ENCODE measurements at regions not wholly inside any gene's neighbourhood (a gene's known extent, or its start where the extent isn't known, plus 50 kb on each side); places are given as distances from the start of the nearest gene placed in this dataset.
A peak's percentile ranks its signal among the peaks of the same experiment; 100 is the strongest.
"Not testable (repeated sequence)": the region's sequence is repeated elsewhere in the genome, so short reads cannot be mapped to it uniquely, and the experiment has no call there.

DNA sequence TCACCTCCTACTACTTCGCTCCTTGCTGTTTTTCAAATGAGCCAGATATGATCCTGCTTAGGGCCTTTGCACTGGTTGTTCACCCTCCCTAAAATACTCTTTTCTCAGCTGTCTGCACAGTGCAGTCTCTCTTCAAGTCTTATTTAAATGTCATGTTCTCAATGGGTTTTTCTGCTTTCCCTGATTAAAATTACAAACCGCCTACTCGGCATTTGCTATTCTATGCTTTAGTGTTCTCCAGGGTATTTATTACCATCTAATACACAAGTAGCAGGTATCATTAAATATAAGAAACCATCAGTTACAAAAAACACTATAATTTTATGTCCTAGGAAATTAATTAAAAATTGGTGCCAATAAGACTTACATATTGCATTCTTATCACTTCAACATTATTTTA lies 108.0 kb upstream of the TMTC1 start:
- 61% methylated on average over 3 of the region's 3 CpGs for WGBS
- H3K27me3 ChIP-seq (ENCODE audit: insufficient read depth, low read length) = no peaks in the 10 kb centered on the region

DNA sequence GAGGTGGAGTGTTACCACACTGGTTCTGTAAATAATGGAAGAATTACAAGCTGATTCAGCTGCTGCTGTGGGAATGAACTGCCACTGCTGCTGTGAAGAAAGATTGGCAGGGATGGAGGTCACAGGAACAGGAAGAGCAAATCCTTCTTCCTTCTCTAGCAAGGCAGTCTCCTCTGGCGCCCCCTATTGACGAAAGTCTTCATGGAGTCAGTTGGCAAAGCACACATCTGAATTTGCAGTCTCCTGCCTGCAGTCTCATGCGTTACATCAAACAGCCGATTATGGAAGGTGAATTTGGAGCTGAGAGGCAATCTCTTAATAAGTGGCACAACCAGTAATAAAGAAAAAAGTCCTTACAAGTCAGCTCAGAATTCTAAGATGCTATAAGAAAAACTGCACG lies 106.0 kb upstream of the TMTC1 start:
- H3K27ac ChIP-seq (ENCODE audit: low read depth, low read length) = no peak overlapping the region
- H3K9me3 ChIP-seq (ENCODE audit: insufficient read depth, low read depth, low read length) = peaks cover 11% of the 10 kb centered on the region
- no peak overlapping the region for H3K4me3 ChIP-seq (ENCODE audit: low read length)
- no peaks in the 10 kb centered on the region for H3K27me3 ChIP-seq (ENCODE audit: insufficient read depth, low read length)
- no peaks in the 10 kb centered on the region for H3K4me1 ChIP-seq (ENCODE audit: insufficient read depth, low read length)
- WGBS = 61% methylated on average over 5 of the region's 5 CpGs
- no peaks in the 10 kb centered on the region for H3K36me3 ChIP-seq (ENCODE audit: insufficient read depth, low read length)
- no peak overlapping the region for H3K9ac ChIP-seq (ENCODE audit: low read depth, low read length)

More for the DNA sequence above, 108.0 kb upstream of the TMTC1 start:
- Histone ChIP-seq H3K36me3 (ENCODE audit: insufficient read depth, low read length) (no peaks in the 10 kb centered on the region), H3K9ac (ENCODE audit: low read depth, low read length) (no peak overlapping the region), H3K27ac (ENCODE audit: low read depth, low read length) (no peak overlapping the region), H3K4me1 (ENCODE audit: insufficient read depth, low read length) (no peaks in the 10 kb centered on the region; the same call in 1 of the 2 replicates), H3K9me3 (ENCODE audit: insufficient read depth, low read depth, low read length) (no peaks in the 10 kb centered on the region), H3K4me3 (ENCODE audit: low read length) (no peak overlapping the region)

DNA sequence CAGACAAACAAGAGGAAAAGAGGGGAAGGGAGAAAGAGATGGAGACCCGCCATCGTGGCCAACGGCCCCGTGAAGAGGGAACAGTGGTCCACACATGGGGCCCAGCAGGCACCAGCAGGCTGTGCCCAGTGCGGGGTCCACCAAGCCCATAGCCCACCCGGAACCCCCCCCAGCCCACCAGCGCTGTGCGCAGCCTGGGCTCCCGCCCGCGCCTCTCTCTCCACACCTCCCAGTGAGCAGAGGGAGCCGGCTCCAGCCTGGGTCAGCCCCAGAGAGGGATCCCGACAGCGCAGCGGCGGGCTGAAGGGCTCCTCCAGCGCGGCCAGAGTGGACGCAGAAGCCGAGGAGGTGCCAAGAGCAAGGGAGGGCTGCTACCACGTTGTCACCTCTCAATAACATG lies 105.0 kb upstream of the TMTC1 start:
- Histone ChIP-seq H3K27me3 (ENCODE audit: insufficient read depth, low read length) (no peaks in the 10 kb centered on the region), H3K27ac (ENCODE audit: low read depth, low read length) (no peak overlapping the region), H3K36me3 (ENCODE audit: insufficient read depth, low read length) (no peaks in the 10 kb centered on the region), H3K4me3 (ENCODE audit: low read length) (no peak overlapping the region), H3K9ac (ENCODE audit: low read depth, low read length) (no peak overlapping the region), H3K9me3 (ENCODE audit: insufficient read depth, low read depth, low read length) (peaks cover 20% of the 10 kb centered on the region), H3K4me1 (ENCODE audit: insufficient read depth, low read length) (no peaks in the 10 kb centered on the region)
- whole genome bisulfite sequencing = 98% methylated on average over 21 of the region's 21 CpGs

DNA sequence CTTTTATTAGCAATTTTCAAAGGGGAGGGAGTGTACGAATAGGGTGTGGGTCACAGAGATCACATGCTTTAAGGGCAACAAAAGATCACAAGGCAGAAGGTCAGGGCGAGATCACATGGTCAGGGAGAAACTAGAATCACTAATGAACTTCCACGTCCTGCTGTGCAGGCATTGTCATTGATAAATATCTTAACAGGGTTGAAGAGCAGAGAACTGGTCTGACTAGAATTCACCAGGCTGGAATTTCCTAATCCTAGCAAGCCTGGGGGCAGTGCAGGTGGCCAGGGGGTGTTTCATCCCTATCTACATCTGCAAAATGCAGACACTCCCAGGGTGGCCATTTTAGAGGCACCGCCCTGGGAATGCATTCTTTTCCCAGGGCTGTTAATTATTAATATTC lies 101.2 kb upstream of the TMTC1 start:
- 53% methylated on average over 4 of the region's 4 CpGs for WGBS
- not testable (repeated sequence) for H3K36me3 ChIP-seq (ENCODE audit: insufficient read depth, low read length); H3K4me3 ChIP-seq (ENCODE audit: low read length); H3K9ac ChIP-seq (ENCODE audit: low read depth, low read length); H3K4me1 ChIP-seq (ENCODE audit: insufficient read depth, low read length); H3K27me3 ChIP-seq (ENCODE audit: insufficient read depth, low read length)
- Histone ChIP-seq H3K27ac (ENCODE audit: low read depth, low read length) (peak overlapping the region; percentile 76; the same call in 1 of the 2 replicates), H3K9me3 (ENCODE audit: insufficient read depth, low read depth, low read length) (peaks cover 28% of the 10 kb centered on the region)

DNA sequence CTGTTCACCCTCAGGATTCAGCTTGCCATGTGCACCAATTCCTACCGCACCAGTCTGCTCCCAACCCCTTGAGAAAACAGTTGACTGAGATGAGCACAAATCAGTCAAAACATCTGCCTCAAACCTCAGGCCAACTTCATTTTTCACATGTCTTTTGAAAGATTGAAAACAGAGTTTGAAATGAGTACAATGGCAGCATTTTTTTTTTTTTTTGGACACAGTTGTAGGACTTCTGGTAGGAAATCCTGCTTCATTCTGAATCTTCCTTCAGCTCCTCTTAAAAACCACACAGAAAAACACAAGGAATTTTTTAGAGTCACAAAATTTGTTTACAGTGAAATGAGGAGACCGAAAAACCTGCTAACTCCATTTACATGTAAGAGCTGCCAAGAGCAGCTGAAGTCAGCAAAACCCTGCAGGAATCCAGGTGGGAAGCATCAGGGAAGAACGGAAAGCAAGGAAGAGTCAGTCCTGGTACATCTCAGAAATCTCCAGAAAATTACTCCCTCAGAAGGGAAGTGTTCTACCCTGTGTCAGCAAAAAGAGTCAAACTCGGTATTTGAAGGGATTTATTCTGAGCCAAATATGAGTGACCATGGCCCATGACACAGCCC lies 100.3 kb upstream of the TMTC1 start:
- no peak overlapping the region for H3K4me3 ChIP-seq (ENCODE audit: low read length)
- H3K36me3 ChIP-seq (ENCODE audit: insufficient read depth, low read length) = no peaks in the 10 kb centered on the region
- WGBS = 91% methylated on average over 4 of the region's 4 CpGs
- H3K27me3 ChIP-seq (ENCODE audit: insufficient read depth, low read length) = no peaks in the 10 kb centered on the region
- peaks cover 28% of the 10 kb centered on the region for H3K9me3 ChIP-seq (ENCODE audit: insufficient read depth, low read depth, low read length)
- peak overlapping the region; percentile 72; the same call in 1 of the 2 replicates for H3K27ac ChIP-seq (ENCODE audit: low read depth, low read length)
- peaks cover 8% of the 10 kb centered on the region for H3K4me1 ChIP-seq (ENCODE audit: insufficient read depth, low read length)
- H3K9ac ChIP-seq (ENCODE audit: low read depth, low read length) = no peak overlapping the region

DNA sequence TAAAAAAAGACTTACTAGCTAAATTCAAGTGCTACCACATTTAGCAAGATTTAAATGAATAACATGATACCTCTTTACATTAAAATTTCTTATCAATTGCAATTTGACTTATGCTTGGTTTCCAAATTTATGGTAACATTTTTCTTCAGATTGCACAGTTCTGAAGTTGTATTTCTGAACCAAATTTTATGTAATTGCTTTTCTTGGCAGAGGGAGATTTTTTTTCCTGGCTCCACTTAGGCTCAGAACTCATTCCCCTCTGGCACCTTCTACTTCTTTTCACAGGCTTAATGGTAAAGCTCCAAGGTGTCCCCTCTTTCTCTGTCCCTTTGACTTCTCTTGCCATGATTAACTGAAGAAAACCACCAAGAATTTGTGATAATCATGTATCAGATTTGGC lies 99.8 kb upstream of the TMTC1 start:
- no peaks in the 10 kb centered on the region for H3K27me3 ChIP-seq (ENCODE audit: insufficient read depth, low read length)
- H3K9ac ChIP-seq (ENCODE audit: low read depth, low read length) = no peak overlapping the region
- peaks cover 28% of the 10 kb centered on the region for H3K9me3 ChIP-seq (ENCODE audit: insufficient read depth, low read depth, low read length)
- no peak overlapping the region for H3K27ac ChIP-seq (ENCODE audit: low read depth, low read length)
- H3K4me3 ChIP-seq (ENCODE audit: low read length) = no peak overlapping the region
- no peaks in the 10 kb centered on the region for H3K36me3 ChIP-seq (ENCODE audit: insufficient read depth, low read length)
- H3K4me1 ChIP-seq (ENCODE audit: insufficient read depth, low read length) = peaks cover 8% of the 10 kb centered on the region

DNA sequence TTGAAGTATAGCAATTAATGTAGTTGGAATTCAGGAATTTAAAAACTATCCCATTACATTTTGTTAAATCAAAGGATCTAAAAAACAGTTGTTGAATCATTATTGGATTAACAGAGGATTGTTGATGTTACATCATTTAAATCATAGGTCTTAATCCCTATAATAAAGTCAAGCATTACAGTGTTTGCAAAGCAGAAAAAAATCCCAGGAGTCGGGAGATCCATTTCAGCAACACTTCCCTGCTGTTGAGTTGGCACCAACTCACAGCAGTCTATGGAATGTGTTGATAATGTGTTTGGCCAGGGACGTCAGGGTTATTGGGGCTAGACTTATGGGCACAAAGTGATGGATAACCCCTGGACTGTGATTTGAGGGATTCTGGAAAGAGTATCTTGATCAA lies 99.1 kb upstream of the TMTC1 start:
- H3K27me3 ChIP-seq (ENCODE audit: insufficient read depth, low read length) = no peaks in the 10 kb centered on the region
- no peak overlapping the region for H3K9ac ChIP-seq (ENCODE audit: low read depth, low read length)
- WGBS = 94% methylated on average over 2 of the region's 2 CpGs
- H3K4me1 ChIP-seq (ENCODE audit: insufficient read depth, low read length) = peaks cover 8% of the 10 kb centered on the region
- H3K36me3 ChIP-seq (ENCODE audit: insufficient read depth, low read length) = no peaks in the 10 kb centered on the region
- H3K27ac ChIP-seq (ENCODE audit: low read depth, low read length) = no peak overlapping the region
- peaks cover 28% of the 10 kb centered on the region for H3K9me3 ChIP-seq (ENCODE audit: insufficient read depth, low read depth, low read length)
- no peak overlapping the region for H3K4me3 ChIP-seq (ENCODE audit: low read length)

DNA sequence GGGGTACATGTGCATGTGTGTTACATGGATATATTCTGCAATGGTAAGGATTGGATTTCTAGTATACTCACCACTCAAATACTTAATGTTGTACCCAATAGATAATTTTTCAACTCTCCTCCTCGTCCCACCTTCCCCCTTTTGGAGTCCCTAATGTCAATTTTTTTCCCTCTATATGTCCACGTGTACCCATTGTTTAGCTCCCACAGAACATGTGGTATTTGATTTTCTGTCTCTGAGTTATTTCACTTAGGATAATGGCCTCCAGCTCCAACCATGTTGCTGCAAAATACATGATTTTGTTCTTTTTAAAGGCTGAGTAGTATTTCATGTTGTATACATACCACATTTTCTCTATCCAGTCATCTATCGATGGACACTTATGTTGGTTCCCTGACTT lies 97.2 kb upstream of the TMTC1 start:
- no peak overlapping the region for H3K9ac ChIP-seq (ENCODE audit: low read depth, low read length)
- H3K4me3 ChIP-seq (ENCODE audit: low read length) = no peak overlapping the region
- H3K4me1 ChIP-seq (ENCODE audit: insufficient read depth, low read length) = peaks cover 8% of the 10 kb centered on the region
- H3K9me3 ChIP-seq (ENCODE audit: insufficient read depth, low read depth, low read length) = peaks cover 31% of the 10 kb centered on the region
- H3K27ac ChIP-seq (ENCODE audit: low read depth, low read length) = no peak overlapping the region
- 98% methylated on average over 3 of the region's 3 CpGs for WGBS
- H3K36me3 ChIP-seq (ENCODE audit: insufficient read depth, low read length) = no peaks in the 10 kb centered on the region
- H3K27me3 ChIP-seq (ENCODE audit: insufficient read depth, low read length) = no peaks in the 10 kb centered on the region

DNA sequence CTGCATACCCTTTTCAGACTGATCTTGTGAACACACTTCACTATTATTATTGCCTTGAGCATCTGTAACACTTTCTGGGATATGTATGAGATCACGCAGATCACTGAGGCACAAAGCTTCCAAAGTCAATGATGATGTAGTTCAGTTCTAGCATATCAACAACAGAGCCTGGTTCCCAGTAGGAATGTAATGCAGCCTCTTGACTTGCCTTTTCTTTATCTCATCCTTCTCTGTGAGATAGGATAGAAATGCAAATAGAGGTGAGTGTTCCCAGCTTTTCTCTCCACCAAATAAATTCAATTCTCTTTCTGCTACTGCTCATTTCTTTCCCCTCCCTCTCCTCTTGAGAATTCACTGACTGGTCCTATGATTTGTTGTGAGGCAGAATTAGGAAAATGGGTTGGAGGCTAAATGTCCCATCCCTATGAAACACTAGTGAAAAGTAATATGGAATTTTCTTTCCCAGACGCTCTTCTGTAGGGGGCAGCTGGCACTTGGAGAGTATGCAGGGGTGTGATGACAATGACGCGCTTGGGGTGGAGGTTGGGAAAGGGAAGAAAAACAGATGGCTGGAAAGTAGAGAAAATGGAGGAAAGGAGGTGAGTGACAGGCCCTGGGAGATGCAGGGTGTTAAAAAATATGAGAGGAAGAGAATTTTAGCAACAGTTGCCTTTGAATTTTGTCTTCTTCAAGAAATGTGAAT lies 96.0 kb upstream of the TMTC1 start:
- 57% methylated on average over 4 of the region's 4 CpGs for WGBS
- H3K9me3 ChIP-seq (ENCODE audit: insufficient read depth, low read depth, low read length) = peaks cover 25% of the 10 kb centered on the region
- H3K27ac ChIP-seq (ENCODE audit: low read depth, low read length) = peak overlapping the region; percentile 69; the same call in 1 of the 2 replicates
- H3K27me3 ChIP-seq (ENCODE audit: insufficient read depth, low read length) = no peaks in the 10 kb centered on the region
- 0 out of 2 replicates have a peak overlapping the region, but pooled peaks have one; percentile 1 for H3K4me3 ChIP-seq (ENCODE audit: low read length)
- peaks cover 8% of the 10 kb centered on the region for H3K4me1 ChIP-seq (ENCODE audit: insufficient read depth, low read length)
- H3K36me3 ChIP-seq (ENCODE audit: insufficient read depth, low read length) = no peaks in the 10 kb centered on the region
- H3K9ac ChIP-seq (ENCODE audit: low read depth, low read length) = no peak overlapping the region

DNA sequence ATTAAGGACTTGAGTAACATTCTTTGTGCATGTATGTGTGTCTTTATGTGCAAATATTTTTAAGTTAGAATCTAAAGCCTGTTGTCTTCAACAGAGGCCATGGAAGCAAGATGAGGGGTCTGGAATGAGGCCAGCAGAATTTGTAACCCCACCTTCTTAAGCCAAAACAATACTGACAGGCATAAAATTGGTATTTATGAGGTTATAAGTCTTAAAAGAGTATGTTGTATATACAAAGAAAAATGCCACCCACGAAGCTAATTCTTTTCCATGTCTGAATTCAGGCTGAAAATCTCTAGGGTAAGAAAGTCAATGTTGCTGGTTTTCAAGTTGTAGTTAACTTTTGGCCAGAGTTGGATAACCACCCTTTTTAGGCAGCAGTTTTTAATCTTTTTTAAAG lies 86.2 kb upstream of the TMTC1 start:
- H3K9ac ChIP-seq (ENCODE audit: low read depth, low read length) = no peak overlapping the region
- H3K9me3 ChIP-seq (ENCODE audit: insufficient read depth, low read depth, low read length) = no peaks in the 10 kb centered on the region
- H3K27me3 ChIP-seq (ENCODE audit: insufficient read depth, low read length) = peaks cover 6% of the 10 kb centered on the region
- 0 out of 2 replicates have a peak, but pooled peaks cover 3% of the 10 kb centered on the region for H3K4me1 ChIP-seq (ENCODE audit: insufficient read depth, low read length)
- no peak overlapping the region for H3K4me3 ChIP-seq (ENCODE audit: low read length)
- no peaks in the 10 kb centered on the region for H3K36me3 ChIP-seq (ENCODE audit: insufficient read depth, low read length)
- no peak overlapping the region for H3K27ac ChIP-seq (ENCODE audit: low read depth, low read length)
- 96% methylated on average over 1 of the region's 1 CpG for WGBS

DNA sequence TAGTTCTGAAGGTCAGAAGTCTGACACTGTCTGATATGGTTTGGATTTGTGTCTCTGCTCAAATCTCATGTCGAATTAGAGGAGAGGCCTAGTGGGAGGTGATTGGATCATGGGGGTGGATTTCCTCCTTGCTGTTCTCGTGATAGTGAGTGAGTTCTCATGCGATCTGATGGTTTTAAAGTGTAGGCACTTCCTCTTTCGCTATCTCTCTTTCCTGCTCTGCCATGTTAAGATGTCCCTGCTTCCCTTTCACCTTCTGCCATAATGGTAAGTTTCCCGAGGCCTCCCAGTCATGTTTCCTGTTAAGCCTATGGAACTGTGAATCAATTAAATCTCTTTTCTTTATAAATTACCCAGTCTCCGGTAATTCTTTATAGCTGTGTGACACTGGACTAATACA lies 84.1 kb upstream of the TMTC1 start:
- Histone ChIP-seq H3K9ac (ENCODE audit: low read depth, low read length) (no peak overlapping the region), H3K9me3 (ENCODE audit: insufficient read depth, low read depth, low read length) (no peaks in the 10 kb centered on the region), H3K4me1 (ENCODE audit: insufficient read depth, low read length) (peaks cover 12% of the 10 kb centered on the region; the same call in 1 of the 2 replicates), H3K4me3 (ENCODE audit: low read length) (no peak overlapping the region), H3K36me3 (ENCODE audit: insufficient read depth, low read length) (no peaks in the 10 kb centered on the region), H3K27ac (ENCODE audit: low read depth, low read length) (no peak overlapping the region), H3K27me3 (ENCODE audit: insufficient read depth, low read length) (peaks cover 27% of the 10 kb centered on the region)
- 94% methylated on average over 6 of the region's 6 CpGs for WGBS

Measured in HUES64 (cell line).